Fibroblast of mammary gland (primary cell): ENCODE measurements at regions not wholly inside any gene's neighbourhood (a gene's known extent, or its start where the extent isn't known, plus 50 kb on each side); places are given as distances from the start of the nearest gene placed in this dataset.

Experiments
- DNase-seq: peaks from one replicate; pipeline ENCODE4 v3.0.0-alpha.2; 2010; ENCODE audit warnings: low read depth
- H3K4me3 ChIP-seq: 2 replicates; pipeline ENCODE4 v1.5.1; 2011; ENCODE audit warnings: low read depth, mild to moderate bottlenecking, low read length, moderate library complexity; ENCODE audit not compliant: control insufficient read depth
- CTCF ChIP-seq: conservative IDR thresholded peaks from 2 replicates; pipeline ENCODE4 v1.5.1; 2011; ENCODE audit warnings: low read depth, low read length, inconsistent platforms; ENCODE audit not compliant: control insufficient read depth, insufficient read depth

- DNase-seq: no peak
- TF ChIP-seq CTCF: no peak
- H3K4me3 ChIP-seq: no peak overlapping the region
Observed at GRCh38 chr5:54766748-54767147, 218.6 kb downstream of the ESM1 start.

DNA sequence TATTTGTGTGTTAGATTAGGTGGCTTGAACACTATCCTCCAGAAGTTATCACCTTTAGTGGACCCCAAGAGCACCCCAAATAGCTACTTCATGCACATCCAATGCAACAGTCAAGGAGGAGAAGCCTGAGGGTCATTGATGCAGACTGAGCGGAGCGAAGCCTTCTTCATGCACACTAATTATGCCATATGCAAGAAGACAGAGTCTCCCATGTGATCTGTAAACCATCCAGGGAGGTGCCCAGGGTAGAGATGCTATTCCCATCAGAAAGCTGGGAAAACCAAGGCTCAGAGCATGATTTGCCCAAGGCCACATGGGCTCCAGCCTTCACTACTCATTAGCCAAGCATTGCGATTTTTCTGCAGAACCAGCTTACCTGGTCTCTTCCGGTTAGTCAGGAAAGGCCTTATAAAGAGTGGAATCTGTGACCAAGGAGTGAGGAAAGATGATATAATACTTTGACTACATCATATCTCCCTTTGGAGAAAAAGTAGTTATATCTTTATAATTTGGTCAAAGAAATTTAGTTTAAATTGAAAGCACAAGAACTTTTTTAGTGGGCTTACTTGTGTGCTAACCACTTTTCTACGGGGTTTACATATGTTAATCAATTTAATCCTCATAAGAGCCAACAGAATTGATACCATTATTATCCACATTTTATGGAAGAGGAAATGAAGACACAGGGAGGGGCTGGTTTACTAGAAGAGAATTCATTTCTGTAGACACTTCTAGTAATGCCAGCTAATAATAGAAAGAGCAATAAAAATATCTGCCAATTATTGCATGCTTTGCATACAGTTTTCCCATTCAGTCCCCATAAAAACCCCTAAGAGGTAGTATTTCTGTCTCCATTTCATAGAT is 220.0 kb downstream of the ESM1 start:
- DNase-seq: no peak
- no peak for TF ChIP-seq CTCF
- no peak overlapping the region for H3K4me3 ChIP-seq

DNA sequence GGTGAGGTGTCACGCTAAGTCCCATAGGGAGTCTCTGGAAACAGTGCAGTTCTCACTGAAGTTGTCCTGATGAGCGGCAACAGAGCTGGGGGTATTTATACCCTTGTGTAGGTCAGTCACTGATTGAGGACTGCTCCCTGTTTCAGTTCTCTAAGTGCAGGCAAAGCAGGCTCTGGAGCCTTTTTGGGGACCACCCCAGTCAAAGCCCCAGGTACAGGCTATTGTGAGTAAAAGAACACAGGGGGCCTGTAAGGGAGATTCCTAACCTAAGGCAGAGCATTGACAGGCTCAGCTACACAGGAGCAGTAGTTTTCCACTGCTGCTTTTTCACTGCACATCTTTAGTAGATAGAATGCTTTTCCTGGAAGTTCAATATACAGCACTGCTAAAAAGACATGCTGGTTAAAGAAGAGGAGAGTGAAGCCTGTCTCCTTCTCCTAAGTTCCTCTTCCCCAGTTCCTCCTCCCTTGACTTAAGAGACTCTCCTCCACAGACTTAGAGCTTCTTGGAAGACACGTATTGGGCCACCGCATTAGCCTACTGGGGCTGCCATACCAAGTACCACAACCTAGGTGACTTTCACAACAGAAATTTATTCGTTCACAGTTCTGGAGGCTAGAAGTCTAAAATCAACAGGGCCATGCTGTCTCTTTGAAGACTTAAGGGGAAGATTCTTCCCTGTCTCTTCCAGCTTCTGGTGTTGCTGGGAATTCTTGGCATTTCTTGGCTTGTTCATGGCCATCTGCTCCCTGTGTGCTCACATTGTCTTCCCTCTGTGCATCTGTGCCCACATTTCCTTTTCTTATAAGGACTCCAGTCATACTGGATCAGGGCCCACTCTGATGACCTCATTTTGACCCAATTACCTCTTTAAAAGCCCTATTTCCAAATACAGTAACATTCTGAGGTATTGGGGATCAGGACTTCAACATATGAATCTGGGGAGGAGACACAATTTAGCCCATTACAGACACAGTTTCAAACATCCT is 221.0 kb downstream of the ESM1 start:
- TF ChIP-seq CTCF: no peak
- peak; percentile 51 for DNase-seq
- no peak overlapping the region for H3K4me3 ChIP-seq

DNA sequence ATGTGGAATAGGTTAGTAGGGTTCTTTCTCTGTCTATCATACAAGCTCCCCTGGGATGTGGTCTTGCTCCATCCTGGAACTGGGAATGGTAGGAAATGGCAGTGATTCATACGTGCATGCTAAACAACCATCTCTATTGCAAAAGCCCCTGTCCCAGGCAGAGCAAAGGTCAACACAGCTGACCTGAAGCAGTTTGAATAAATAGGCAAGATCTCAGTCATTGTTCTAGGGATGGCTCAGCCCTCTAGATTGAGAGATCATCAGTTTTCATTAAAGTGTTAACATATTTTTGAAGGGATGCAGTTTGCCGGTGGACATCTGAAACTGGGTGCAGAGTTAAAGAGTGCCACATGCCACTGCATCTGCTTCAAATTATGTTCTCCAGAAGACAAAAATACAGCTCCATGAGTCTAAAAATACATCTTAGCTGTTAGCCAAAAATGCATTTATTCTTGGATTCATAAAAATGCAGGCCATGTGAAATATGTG is 224.1 kb downstream of the ESM1 start:
- DNase-seq: peak; percentile 100
- TF ChIP-seq CTCF: no peak
- H3K4me3 ChIP-seq: no peak overlapping the region

- H3K4me3 ChIP-seq: no peak overlapping the region
- no peak for TF ChIP-seq CTCF
- peak; percentile 67 for DNase-seq
Observed at GRCh38 chr5:54760182-54760935, 225.0 kb downstream of the ESM1 start.

DNA sequence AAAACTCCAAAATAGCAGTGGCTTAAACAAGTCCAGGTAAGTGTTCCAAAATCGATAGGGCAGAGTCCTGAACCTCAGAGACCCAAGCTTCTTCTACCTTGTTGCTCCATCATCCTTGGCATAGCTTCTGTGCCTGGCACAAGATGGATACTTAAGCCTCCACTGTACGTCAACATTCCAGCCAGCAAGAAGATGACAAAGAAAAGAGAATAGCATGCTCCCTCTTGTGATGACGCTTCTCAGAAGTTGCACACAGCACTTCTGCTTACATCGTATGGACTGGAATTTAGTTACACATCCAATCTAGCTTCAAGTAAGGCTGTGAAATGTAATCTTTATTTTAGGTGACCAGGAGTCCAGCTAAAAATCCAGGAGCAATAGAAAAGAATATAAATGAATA is 227.4 kb downstream of the ESM1 start:
- no peak overlapping the region for H3K4me3 ChIP-seq
- peak; percentile 65 for DNase-seq
- TF ChIP-seq CTCF: no peak
